GM12878 (cell line): ENCODE measurements at regions not wholly inside any gene's neighbourhood (a gene's known extent, or its start where the extent isn't known, plus 50 kb on each side); places are given as distances from the start of the nearest gene placed in this dataset.

Source experiments
- ATAC-seq: fragments of 200-7000 bp; cut with Tn5 transposase; 3 replicates; pipeline ENCODE4 v1.9.1; 2020; ENCODE audit warnings: mild to moderate bottlenecking, moderate library complexity
- BruUV-seq: library from RNA; stranded (reverse); fragments of 400-500 nt; replicated peaks from 2 replicates; lab custom pipeline; 2021; lab: Mats Ljungman, UMichigan
- CTCF ChIA-PET: fragments of 300-600 bp; sonication (Branson Sonifier 250); formaldehyde crosslinking; extraction: SDS; loops from one replicate; lab custom pipeline; 2021; ENCODE audit warnings: inconsistent platforms; lab: Yijun Ruan, JAX
- POLR2A ChIA-PET: fragments of 350-600 bp; formaldehyde crosslinking; extraction: SDS; loops from one replicate; lab custom pipeline; 2021; ENCODE audit warnings: inconsistent platforms; lab: Charles Lee
- RAD21 ChIA-PET: fragments of 300-600 bp; sonication (Branson Sonifier 250); formaldehyde crosslinking; loops from one replicate; lab custom pipeline; 2023; ENCODE audit warnings: antibody characterized with exemption; ENCODE audit not compliant: unreplicated experiment; lab: Charles Lee
- SMC1A ChIA-PET: fragments of 300-600 bp; sonication (Branson Sonifier 250); formaldehyde crosslinking; loops from one replicate; lab custom pipeline; 2023; ENCODE audit not compliant: unreplicated experiment, uncharacterized antibody; lab: Charles Lee
- DNase-seq: peaks from one replicate; pipeline ENCODE4 v3.0.0-alpha.2; 2011; ENCODE audit warnings: low read depth, low spot score
- FAIRE-seq: peaks from 3 replicates; lab custom pipeline; 2011; peaks lifted over from hg19 to GRCh38; lab: Jason Lieb, UNC
- H2AFZ ChIP-seq: 2 replicates; pipeline ENCODE4 v1.6.0; 2011; ENCODE audit warnings: low read depth, low read length, control low read depth; ENCODE audit not compliant: control insufficient read depth
- H3K27ac ChIP-seq: 2 replicates; pipeline ENCODE4 v1.5.1; 2011; ENCODE audit warnings: control low read depth; ENCODE audit not compliant: control insufficient read depth, insufficient read depth
- H3K27me3 ChIP-seq, 2 experiments: replicated peaks in 1 of 2; 2 replicates each; pipeline versions ENCODE4 v1.6.0 to v1.6.1; 2011; ENCODE audit warnings: low read length in 1 of 2; ENCODE audit not compliant: control insufficient read depth in 2 of 2, insufficient read depth in 2 of 2
- H3K36me3 ChIP-seq, 2 experiments: 2 replicates each; pipeline ENCODE4 v1.5.1; 2011; ENCODE audit warnings: low read length in 1 of 2; ENCODE audit not compliant: control insufficient read depth in 2 of 2, insufficient read depth in 2 of 2
- H3K4me1 ChIP-seq: 2 replicates; pipeline ENCODE4 v1.6.1; 2011; ENCODE audit warnings: mild to moderate bottlenecking, low read length, moderate library complexity, mixed read lengths; ENCODE audit not compliant: control insufficient read depth, insufficient read depth
- H3K4me2 ChIP-seq: 2 replicates; pipeline ENCODE4 v1.6.0; 2011; ENCODE audit warnings: control low read depth; ENCODE audit not compliant: control insufficient read depth, insufficient read depth
- H3K4me3 ChIP-seq: fragments of 200-600 bp; sonication (generic); 2 replicates; pipeline ENCODE4 v1.5.1; 2016
- H3K79me2 ChIP-seq: 2 replicates; pipeline ENCODE4 v1.6.0; 2011; ENCODE audit warnings: low read length; ENCODE audit not compliant: control insufficient read depth, insufficient read depth
- H3K9ac ChIP-seq: 2 replicates; pipeline ENCODE4 v1.8.0; 2011; ENCODE audit warnings: low read length, control low read depth, mixed read lengths; ENCODE audit not compliant: control insufficient read depth, insufficient read depth
- H3K9me3 ChIP-seq: replicated peaks from 3 replicates; pipeline ENCODE4 v1.5.1; 2011; ENCODE audit warnings: mild to moderate bottlenecking, low read length; ENCODE audit not compliant: control insufficient read depth, insufficient read depth
- H4K20me1 ChIP-seq: 2 replicates; pipeline ENCODE4 v1.6.0; 2011; ENCODE audit not compliant: control insufficient read depth, insufficient read depth
- BACH1 ChIP-seq: fragments of 450-650 bp; IDR thresholded peaks from 2 replicates; pipeline ENCODE4 v1.6.1; 2017; ENCODE audit warnings: mild to moderate bottlenecking, borderline replicate concordance
- EP300 ChIP-seq, 2 experiments: fragments of 150-350 bp in 1 of 2; IDR thresholded peaks; 2 replicates each; pipeline ENCODE4 v1.6.1; 2011 to 2012; ENCODE audit warnings: low read depth in 2 of 2, low read length in 2 of 2, borderline replicate concordance in 1 of 2, improper control_type of control experiment in 1 of 2, inconsistent platforms in 1 of 2; ENCODE audit not compliant: control insufficient read depth in 1 of 2
- MTA2 ChIP-seq: fragments of 450-650 bp; IDR thresholded peaks from 2 replicates; pipeline ENCODE4 v1.6.1; 2016; ENCODE audit warnings: low read depth, mild to moderate bottlenecking, moderate library complexity
- MTA3 ChIP-seq: IDR thresholded peaks from 2 replicates; pipeline ENCODE4 v1.6.1; 2012; ENCODE audit warnings: low read length, inconsistent platforms, borderline replicate concordance
- NRF1 ChIP-seq: conservative IDR thresholded peaks from 2 replicates; pipeline ENCODE4 v1.6.1; 2011; ENCODE audit warnings: mild to moderate bottlenecking, low read depth, low read length, improper control_type of control experiment
- RELA ChIP-seq: fragments of 450-650 bp; IDR thresholded peaks from 2 replicates; pipeline ENCODE4 v1.8.0; 2014; ENCODE audit warnings: borderline replicate concordance; ENCODE audit not compliant: partially characterized antibody
- WGBS: methylation state at CpG from one replicate; pipeline ENCODE4 v1.1.6; 2016; ENCODE audit warnings: low lambda C conversion rate; ENCODE audit not compliant: insufficient replicate concordance, insufficient coverage; ENCODE audit errors: missing lambda C conversion rate; 5-methylcytosine and 5-hydroxymethylcytosine counted together
- in situ Hi-C: fragments of 300-500 bp; cut with MboI; formaldehyde crosslinking; loops from 9 replicates; pipeline ENCODE4 v1.14.3; 2018; ENCODE audit warnings: mixed read lengths
- intact Hi-C: fragments of 100-400 bp; cut with micrococcal nuclease; formaldehyde crosslinking; loops from one replicate; pipeline ENCODE4 v1.14.2; 2022; ENCODE audit not compliant: unreplicated experiment
- TF ChIP-seq, protein P1 (sequence below): fragments of 450-650 bp; conservative IDR thresholded peaks from 2 replicates; pipeline ENCODE4 v1.6.1; 2017; ENCODE audit warnings: mild to moderate bottlenecking, moderate library complexity

DNA sequence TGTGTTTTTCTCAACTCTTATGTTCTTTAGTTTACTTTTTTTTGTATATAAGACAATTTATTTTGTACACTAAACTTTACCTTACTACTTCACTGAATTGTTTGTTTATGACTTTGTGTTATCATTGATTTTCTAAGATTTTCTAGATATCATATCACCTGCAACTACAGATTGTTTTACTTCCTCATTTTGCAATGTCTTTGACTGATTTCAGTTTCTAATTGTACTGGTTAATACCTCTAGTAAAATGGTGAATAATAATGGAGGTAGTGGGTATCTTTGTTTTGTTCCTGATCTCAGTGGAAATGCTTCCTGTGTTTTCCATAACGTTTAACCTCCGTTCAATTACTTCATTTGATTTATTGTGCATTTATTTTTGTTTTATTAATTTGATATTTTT lies 490.2 kb downstream of the TLL1 start:
- RAD21 ChIA-PET, result no interaction called here
- SMC1A ChIA-PET, result no interaction called here
- in situ Hi-C loops (no loop called here), intact Hi-C loops (no loop called here)
- ATAC-seq (peak; percentile 75), DNase-seq (no peak), FAIRE-seq (peak; percentile 64)
- no peaks in the 10 kb centered on the region for H3K79me2 ChIP-seq
- TF ChIP-seq EP300 (IDR thresholded peaks at IDR 0.05; ENCODE audit: borderline replicate concordance in 1 of 2, control insufficient read depth in 1 of 2, low read depth in 2 of 2, low read length in 2 of 2), result peak in 1 of 2 experiments; percentile 11; a peak in 1 of 4 replicates
- TF ChIP-seq MTA3, result no peak
- 0 out of 2 replicates have a peak, but pooled peaks have one; percentile 15 for TF ChIP-seq MTA2
- TF ChIP-seq NRF1, result no peak
- TF ChIP-seq, protein P1, sequence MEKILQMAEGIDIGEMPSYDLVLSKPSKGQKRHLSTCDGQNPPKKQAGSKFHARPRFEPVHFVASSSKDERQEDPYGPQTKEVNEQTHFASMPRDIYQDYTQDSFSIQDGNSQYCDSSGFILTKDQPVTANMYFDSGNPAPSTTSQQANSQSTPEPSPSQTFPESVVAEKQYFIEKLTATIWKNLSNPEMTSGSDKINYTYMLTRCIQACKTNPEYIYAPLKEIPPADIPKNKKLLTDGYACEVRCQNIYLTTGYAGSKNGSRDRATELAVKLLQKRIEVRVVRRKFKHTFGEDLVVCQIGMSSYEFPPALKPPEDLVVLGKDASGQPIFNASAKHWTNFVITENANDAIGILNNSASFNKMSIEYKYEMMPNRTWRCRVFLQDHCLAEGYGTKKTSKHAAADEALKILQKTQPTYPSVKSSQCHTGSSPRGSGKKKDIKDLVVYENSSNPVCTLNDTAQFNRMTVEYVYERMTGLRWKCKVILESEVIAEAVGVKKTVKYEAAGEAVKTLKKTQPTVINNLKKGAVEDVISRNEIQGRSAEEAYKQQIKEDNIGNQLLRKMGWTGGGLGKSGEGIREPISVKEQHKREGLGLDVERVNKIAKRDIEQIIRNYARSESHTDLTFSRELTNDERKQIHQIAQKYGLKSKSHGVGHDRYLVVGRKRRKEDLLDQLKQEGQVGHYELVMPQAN, result no peak
- no peak for TF ChIP-seq RELA
- TF ChIP-seq BACH1, result no peak
- no peaks in the 10 kb centered on the region for H3K9me3 ChIP-seq
- no peaks in the 10 kb centered on the region for H3K27me3 ChIP-seq
- H3K4me3 ChIP-seq, result no peak overlapping the region
- H3K4me2 ChIP-seq, result no peak overlapping the region
- H3K27ac ChIP-seq, result no peak overlapping the region
- POLR2A ChIA-PET, result no interaction called here
- WGBS, result 0% methylated on average over 2 of the region's 2 CpGs
- no TSS peak for BruUV-seq
- no peaks in the 10 kb centered on the region for H3K4me1 ChIP-seq
- CTCF ChIA-PET, result no interaction called here
- H3K9ac ChIP-seq, result no peak overlapping the region
- no peaks in the 10 kb centered on the region for H3K36me3 ChIP-seq
- H4K20me1 ChIP-seq, result no peaks in the 10 kb centered on the region
- H2AFZ ChIP-seq, result no peak overlapping the region
